ENCODE measurements at regions not wholly inside any gene's neighbourhood (a gene's known extent, or its start where the extent isn't known, plus 50 kb on each side); places are given as distances from the start of the nearest gene placed in this dataset.

GRCh38 chr20:50336661-50337060 lies 146.0 kb downstream of the CEBPB start:
- H3K4me3 Mint-ChIP-seq = no peak overlapping the region
- CTCF ChIA-PET = no interaction called here

GRCh38 chr20:50337521-50338466 lies 147.2 kb downstream of the CEBPB start:
- H3K4me3 Mint-ChIP-seq = no peak overlapping the region
- peaks cover 38% of the 10 kb centered on the region for H3K4me1 Mint-ChIP-seq (ENCODE audit: low read depth)
- ChIA-PET POLR2A (interaction anchor here (1.2 to 2.5 kb wide), 3 partner anchors 10 to 178 kb away, joined by 5 to 8 read pairs (median 6); no protein-coding TSS in a partner anchor), CTCF (interaction anchor here (0.9 to 1.9 kb wide), 9 partner anchors 10 to 168 kb away, joined by 3 to 9 read pairs (median 4); partner anchors contain the start of gene CEBPB)
- no peaks in the 10 kb centered on the region for H3K36me3 Mint-ChIP-seq (ENCODE audit: low read depth)
- no peak for TF ChIP-seq CTCF (IDR thresholded peaks at IDR 0.05)
- intact Hi-C loops (cut with micrococcal nuclease) = loop anchor here (5.0 kb wide), 1 partner anchor 115 kb away; no protein-coding TSS in a partner anchor
- H3K27ac Mint-ChIP-seq = peak overlapping the region; percentile 94
- no peaks in the 10 kb centered on the region for H3K9me3 Mint-ChIP-seq
- no peak for ATAC-seq
- no peak for DNase-seq
- H3K27me3 Mint-ChIP-seq = peaks cover 5% of the 10 kb centered on the region

More at GRCh38 chr20:50336661-50337060, 146.0 kb downstream of the CEBPB start:
- H3K9me3 Mint-ChIP-seq = no peaks in the 10 kb centered on the region
- no peak overlapping the region for H3K27ac Mint-ChIP-seq
- no peak for TF ChIP-seq CTCF (IDR thresholded peaks at IDR 0.05)
- intact Hi-C loops (cut with micrococcal nuclease) = loop anchor here (5.0 kb wide), 1 partner anchor 116 kb away; no protein-coding TSS in a partner anchor
- H3K36me3 Mint-ChIP-seq (ENCODE audit: low read depth) = no peaks in the 10 kb centered on the region
- POLR2A ChIA-PET = interaction anchor here (0.9 kb wide), 1 partner anchor 27 kb away, joined by 3 read pairs; no protein-coding TSS in a partner anchor
- H3K27me3 Mint-ChIP-seq = peaks cover 5% of the 10 kb centered on the region
- peaks cover 35% of the 10 kb centered on the region for H3K4me1 Mint-ChIP-seq (ENCODE audit: low read depth)
- no peak for DNase-seq
- no peak for ATAC-seq

GRCh38 chr20:50338479-50339391 lies 148.1 kb downstream of the CEBPB start:
- DNase-seq (peak; percentile 89), ATAC-seq (peak; percentile 83)
- no peaks in the 10 kb centered on the region for H3K36me3 Mint-ChIP-seq (ENCODE audit: low read depth)
- peak overlapping the region; percentile 60 for H3K4me3 Mint-ChIP-seq
- H3K27ac Mint-ChIP-seq = peak overlapping the region; percentile 94
- TF ChIP-seq CTCF (IDR thresholded peaks at IDR 0.05) = peak; percentile 17
- H3K4me1 Mint-ChIP-seq (ENCODE audit: low read depth) = peaks cover 38% of the 10 kb centered on the region
- ChIA-PET POLR2A (interaction anchor here (0.5 to 2.5 kb wide), 7 partner anchors 9 to 177 kb away, joined by 3 to 8 read pairs (median 4); no protein-coding TSS in a partner anchor), CTCF (interaction anchor here (0.7 to 1.9 kb wide), 11 partner anchors 9 to 250 kb away, joined by 3 to 9 read pairs (median 4); partner anchors contain the start of gene CEBPB)
- intact Hi-C loops (cut with micrococcal nuclease) = loop anchor here (5.0 kb wide), 1 partner anchor 114 kb away; no protein-coding TSS in a partner anchor
- peaks cover 4% of the 10 kb centered on the region for H3K27me3 Mint-ChIP-seq
- no peaks in the 10 kb centered on the region for H3K9me3 Mint-ChIP-seq

GRCh38 chr20:50339466-50339901 lies 148.9 kb downstream of the CEBPB start:
- H3K27me3 Mint-ChIP-seq = peaks cover 4% of the 10 kb centered on the region
- H3K9me3 Mint-ChIP-seq = no peaks in the 10 kb centered on the region
- peaks cover 38% of the 10 kb centered on the region for H3K4me1 Mint-ChIP-seq (ENCODE audit: low read depth)
- TF ChIP-seq CTCF (IDR thresholded peaks at IDR 0.05) = no peak
- H3K36me3 Mint-ChIP-seq (ENCODE audit: low read depth) = no peaks in the 10 kb centered on the region
- CTCF ChIA-PET = interaction anchor here (1.0 to 1.9 kb wide), 4 partner anchors 8 to 236 kb away, joined by 3 to 9 read pairs (median 4); no protein-coding TSS in a partner anchor
- peak overlapping the region; percentile 60 for H3K4me3 Mint-ChIP-seq
- intact Hi-C loops (cut with micrococcal nuclease) = loop anchor here (5.0 kb wide), 1 partner anchor 113 kb away; no protein-coding TSS in a partner anchor
- POLR2A ChIA-PET = interaction anchor here (0.6 to 2.5 kb wide), 4 partner anchors 8 to 177 kb away, joined by 3 to 8 read pairs (median 3); no protein-coding TSS in a partner anchor
- ATAC-seq (no peak), DNase-seq (peak; percentile 68)
- peak overlapping the region; percentile 94 for H3K27ac Mint-ChIP-seq
